VCaP (cell line): ENCODE measurements at regions not wholly inside any gene's neighbourhood (a gene's known extent, or its start where the extent isn't known, plus 50 kb on each side); places are given as distances from the start of the nearest gene placed in this dataset.
"Not testable (repeated sequence)": the region's sequence is repeated elsewhere in the genome, so short reads cannot be mapped to it uniquely, and the experiment has no call there.

Source experiments
- H3K27ac ChIP-seq: fragments of 450-650 bp; 2 replicates; pipeline ENCODE4 v1.5.1; 2017
- CTCF ChIP-seq: fragments of 450-650 bp; conservative IDR thresholded peaks from 2 replicates; pipeline ENCODE4 v1.5.1; 2017; ENCODE audit warnings: mild to moderate bottlenecking, moderate library complexity

- H3K27ac ChIP-seq: no peak overlapping the region
- TF ChIP-seq CTCF: no peak
Observed at GRCh38 chr4:13678186-13678924, 50.8 kb upstream of the BOD1L1 start.

GRCh38 chr4:13681570-13681969, 54.0 kb upstream of the BOD1L1 start:
- TF ChIP-seq CTCF: no peak
- H3K27ac ChIP-seq: no peak overlapping the region

GRCh38 chr4:13694256-13694655, 66.7 kb upstream of the BOD1L1 start:
- TF ChIP-seq CTCF: no peak
- no peak overlapping the region for H3K27ac ChIP-seq

GRCh38 chr4:13698296-13698695, 70.8 kb upstream of the BOD1L1 start:
- H3K27ac ChIP-seq: no peak overlapping the region
- TF ChIP-seq CTCF: no peak

- no peak overlapping the region for H3K27ac ChIP-seq
- no peak for TF ChIP-seq CTCF
Observed at GRCh38 chr4:13700021-13700857, 72.7 kb upstream of the BOD1L1 start.

- not testable (repeated sequence) for H3K27ac ChIP-seq
Observed at GRCh38 chr4:13700858-13701140, 73.3 kb upstream of the BOD1L1 start.

GRCh38 chr4:13701937-13702446, 74.5 kb upstream of the BOD1L1 start:
- no peak overlapping the region for H3K27ac ChIP-seq
- TF ChIP-seq CTCF: no peak

GRCh38 chr4:13703096-13703495, 75.6 kb upstream of the BOD1L1 start:
- H3K27ac ChIP-seq: no peak overlapping the region
- no peak for TF ChIP-seq CTCF
